Natural killer cell (primary cell): ENCODE measurements at regions not wholly inside any gene's neighbourhood (a gene's known extent, or its start where the extent isn't known, plus 50 kb on each side); places are given as distances from the start of the nearest gene placed in this dataset.

Experiments used
- ATAC-seq, 3 donors: fragments of 150-1000 bp in 2 of 3; fragments of 200-7000 bp in 1 of 3; cut with Tn5 transposase; 1 replicate in 1 of 3; 2 replicates in 2 of 3; pipeline ENCODE4 v1.10.0; 2021; ENCODE audit warnings: mild to moderate bottlenecking in 2 of 3, moderate library complexity in 2 of 3
- DNase-seq, 2 donors: peaks; one replicate each; pipeline versions ENCODE4 v3.0.0 to v3.0.0-alpha.2; 2013 to 2021; ENCODE audit warnings: mixed read lengths in 1 of 2
- H3K27ac ChIP-seq: one replicate; pipeline ENCODE4 v1.5.1; 2013; ENCODE audit warnings: mild to moderate bottlenecking, low read length
- H3K27me3 ChIP-seq: one replicate; pipeline ENCODE4 v1.6.1; 2013; ENCODE audit warnings: low read length; ENCODE audit not compliant: control insufficient read depth, insufficient read depth
- H3K36me3 ChIP-seq: one replicate; pipeline ENCODE4 v1.6.1; 2013; ENCODE audit warnings: low read length; ENCODE audit not compliant: control insufficient read depth, insufficient read depth
- H3K4me1 ChIP-seq: one replicate; pipeline ENCODE4 v1.6.1; 2013; ENCODE audit warnings: low read length; ENCODE audit not compliant: control insufficient read depth, insufficient read depth
- H3K4me3 ChIP-seq: one replicate; pipeline ENCODE4 v1.5.1; 2013; ENCODE audit warnings: low read length
- H3K9me3 ChIP-seq: one replicate; pipeline ENCODE4 v1.6.1; 2013; ENCODE audit warnings: low read length; ENCODE audit not compliant: control insufficient read depth, insufficient read depth
- H3K27ac Mint-ChIP-seq, 2 donors: one replicate each; pipeline ENCODE4 v1.8.0; 2022; ENCODE audit warnings: mild to moderate bottlenecking in 2 of 2, mixed read lengths in 2 of 2, moderate library complexity in 1 of 2
- H3K27me3 Mint-ChIP-seq, 2 donors: one replicate each; pipeline ENCODE4 v1.8.0; 2022; ENCODE audit warnings: low read depth in 2 of 2, mixed read lengths in 2 of 2
- H3K36me3 Mint-ChIP-seq: one replicate; pipeline ENCODE4 v1.8.0; 2022; ENCODE audit warnings: mixed read lengths
- H3K4me1 Mint-ChIP-seq, 2 donors: one replicate each; pipeline ENCODE4 v1.8.0; 2022; ENCODE audit warnings: mixed read lengths in 2 of 2
- H3K4me3 Mint-ChIP-seq: one replicate; pipeline ENCODE4 v1.8.0; 2022; ENCODE audit warnings: mild to moderate bottlenecking, moderate library complexity, mixed read lengths
- H3K9me3 Mint-ChIP-seq, 2 donors: one replicate each; pipeline ENCODE4 v1.8.0; 2022; ENCODE audit warnings: mixed read lengths in 2 of 2
- CTCF ChIP-seq: fragments of 200-600 bp; IDR thresholded peaks from one replicate; pipeline ENCODE4 v1.8.0; 2022; ENCODE audit warnings: antibody characterized with exemption
- WGBS: methylation state at CpG from one replicate; pipeline ENCODE4 v1.1.7; 2013; ENCODE audit warnings: missing lambda C conversion rate; ENCODE audit not compliant: insufficient coverage; 5-methylcytosine and 5-hydroxymethylcytosine counted together
- intact Hi-C: fragments of 100-400 bp; cut with micrococcal nuclease; formaldehyde crosslinking; loops from one replicate; pipeline ENCODE4 v1.14.2; 2022

- Mint-ChIP-seq H3K27ac (no peak overlapping the region), H3K27me3 (peaks cover 0 to 5% of the 10 kb centered on the region in 2 donors), H3K36me3 (no peaks in the 10 kb centered on the region), H3K4me1 (no peaks in the 10 kb centered on the region), H3K4me3 (no peak overlapping the region), H3K9me3 (no peaks in the 10 kb centered on the region)
- no peak overlapping the region for H3K27ac ChIP-seq
- TF ChIP-seq CTCF, result no peak
- no peaks in the 10 kb centered on the region for H3K4me1 ChIP-seq
- ATAC-seq (no peak), DNase-seq (no peak)
- 29% methylated on average over 5 of the region's 5 CpGs for WGBS
- no peak overlapping the region for H3K4me3 ChIP-seq
- H3K9me3 ChIP-seq, result no peaks in the 10 kb centered on the region
- H3K36me3 ChIP-seq, result no peaks in the 10 kb centered on the region
- intact Hi-C loops, result no loop called here
- no peaks in the 10 kb centered on the region for H3K27me3 ChIP-seq
These were observed 235.3 kb upstream of the SORL1-AS1 start for GRCh38 chr11:121688055-121688491.

DNA sequence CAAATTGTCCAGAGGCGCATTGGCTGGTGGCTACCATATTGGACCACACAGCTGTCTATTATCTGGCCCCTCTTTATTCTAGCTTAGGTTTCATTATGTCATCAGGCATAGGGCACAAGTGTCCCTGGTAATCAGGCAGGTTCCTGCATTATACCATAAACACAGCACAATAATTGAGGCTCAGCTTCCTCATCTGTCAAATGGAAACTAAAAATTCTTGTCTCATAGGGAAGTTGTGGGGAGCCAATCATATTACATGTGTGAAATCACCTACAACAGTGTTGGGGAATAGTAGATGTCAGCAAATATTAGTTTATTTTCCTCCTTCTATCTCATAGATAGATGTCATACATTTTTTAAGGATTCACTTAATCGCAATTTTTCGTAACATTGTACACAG lies 231.0 kb upstream of the SORL1-AS1 start:
- TF ChIP-seq CTCF, result no peak
- ATAC-seq, result no peak
- no peak overlapping the region for H3K4me3 Mint-ChIP-seq
- intact Hi-C loops, result no loop called here
- no peaks in the 10 kb centered on the region for H3K4me1 ChIP-seq
- no peak overlapping the region for H3K27ac Mint-ChIP-seq
- no peaks in the 10 kb centered on the region for H3K4me1 Mint-ChIP-seq
- WGBS, result over 99% methylated on average over 3 of the region's 3 CpGs
- no peak overlapping the region for H3K4me3 ChIP-seq
- no peaks in the 10 kb centered on the region for H3K27me3 ChIP-seq
- H3K36me3 ChIP-seq, result no peaks in the 10 kb centered on the region
- H3K9me3 Mint-ChIP-seq, result no peaks in the 10 kb centered on the region
- DNase-seq, result no peak
- H3K27ac ChIP-seq, result no peak overlapping the region
- H3K36me3 Mint-ChIP-seq, result no peaks in the 10 kb centered on the region
- H3K9me3 ChIP-seq, result no peaks in the 10 kb centered on the region
- peaks cover 0 to 7% of the 10 kb centered on the region in 2 donors for H3K27me3 Mint-ChIP-seq
